ENCODE measurements at regions not wholly inside any gene's neighbourhood (a gene's known extent, or its start where the extent isn't known, plus 50 kb on each side); places are given as distances from the start of the nearest gene placed in this dataset.
"Not testable (repeated sequence)": the region's sequence is repeated elsewhere in the genome, so short reads cannot be mapped to it uniquely, and the experiment has no call there.

- Histone ChIP-seq H3K27me3 (ENCODE audit: insufficient read depth, low read length, poor library complexity) (no peaks in the 10 kb centered on the region), H3K4me1 (ENCODE audit: insufficient read depth, low read length) (no peaks in the 10 kb centered on the region), H3K36me3 (ENCODE audit: insufficient read depth, low read length) (no peaks in the 10 kb centered on the region), H3K9ac (ENCODE audit: low read depth, low read length) (no peak overlapping the region), H2AFZ (ENCODE audit: low read depth, low read length) (no peak overlapping the region), H3K79me2 (ENCODE audit: insufficient read depth, low read length) (no peaks in the 10 kb centered on the region), H4K20me1 (ENCODE audit: insufficient read depth, low read length) (no peaks in the 10 kb centered on the region), H3K9me3 (ENCODE audit: insufficient read depth, low read length, severe bottlenecking) (no peaks in the 10 kb centered on the region), H3K4me2 (ENCODE audit: insufficient read depth, low read length) (no peak overlapping the region), H3K4me3 (ENCODE audit: low read depth in 1 of 2, low read length in 2 of 2) (no peak overlapping the region), H3K27ac (ENCODE audit: low read length) (no peak overlapping the region)
- DNase-seq = no peak
- TF ChIP-seq EZH2 (IDR thresholded peaks at IDR 0.05; ENCODE audit: borderline replicate concordance, low read depth, low read length, severe bottlenecking) = no peak
- peak; percentile 54 for TF ChIP-seq CTCF (IDR thresholded peaks at IDR 0.05; ENCODE audit: borderline replicate concordance, extremely low read depth, low read length, poor library complexity, severe bottlenecking)
- no peak for ATAC-seq (ENCODE audit: insufficient read depth, low read depth)
Observed at GRCh38 chr2:81389203-81389602, 1084.7 kb upstream of the LRRTM1 start.

- H2AFZ ChIP-seq (ENCODE audit: low read depth, low read length) = no peak overlapping the region
- H4K20me1 ChIP-seq (ENCODE audit: insufficient read depth, low read length) = no peaks in the 10 kb centered on the region
- H3K27me3 ChIP-seq (ENCODE audit: insufficient read depth, low read length, poor library complexity) = no peaks in the 10 kb centered on the region
- H3K4me1 ChIP-seq (ENCODE audit: insufficient read depth, low read length) = no peaks in the 10 kb centered on the region
- no peak overlapping the region for H3K4me2 ChIP-seq (ENCODE audit: insufficient read depth, low read length)
- H3K36me3 ChIP-seq (ENCODE audit: insufficient read depth, low read length) = no peaks in the 10 kb centered on the region
- DNase-seq (no peak), ATAC-seq (ENCODE audit: insufficient read depth, low read depth) (no peak)
- no peaks in the 10 kb centered on the region for H3K9me3 ChIP-seq (ENCODE audit: insufficient read depth, low read length, severe bottlenecking)
- no peak overlapping the region for H3K9ac ChIP-seq (ENCODE audit: low read depth, low read length)
- H3K27ac ChIP-seq (ENCODE audit: low read length) = no peak overlapping the region
- TF ChIP-seq EZH2 (IDR thresholded peaks at IDR 0.05; ENCODE audit: borderline replicate concordance, low read depth, low read length, severe bottlenecking) (no peak), CTCF (IDR thresholded peaks at IDR 0.05; ENCODE audit: borderline replicate concordance, extremely low read depth, low read length, poor library complexity, severe bottlenecking) (no peak)
- no peak overlapping the region for H3K4me3 ChIP-seq (ENCODE audit: low read depth in 1 of 2, low read length in 2 of 2)
- no peaks in the 10 kb centered on the region for H3K79me2 ChIP-seq (ENCODE audit: insufficient read depth, low read length)
Observed at GRCh38 chr2:81363800-81364199, 1059.2 kb upstream of the LRRTM1 start.

- H4K20me1 ChIP-seq (ENCODE audit: insufficient read depth, low read length); ATAC-seq (ENCODE audit: insufficient read depth, low read depth); H3K27ac ChIP-seq (ENCODE audit: low read length); H3K79me2 ChIP-seq (ENCODE audit: insufficient read depth, low read length); H2AFZ ChIP-seq (ENCODE audit: low read depth, low read length); H3K9me3 ChIP-seq (ENCODE audit: insufficient read depth, low read length, severe bottlenecking); H3K4me1 ChIP-seq (ENCODE audit: insufficient read depth, low read length); H3K9ac ChIP-seq (ENCODE audit: low read depth, low read length); H3K4me2 ChIP-seq (ENCODE audit: insufficient read depth, low read length); H3K36me3 ChIP-seq (ENCODE audit: insufficient read depth, low read length); DNase-seq; H3K27me3 ChIP-seq (ENCODE audit: insufficient read depth, low read length, poor library complexity); H3K4me3 ChIP-seq (ENCODE audit: low read depth in 1 of 2, low read length in 2 of 2): not testable (repeated sequence)
Observed at GRCh38 chr2:81362468-81362867, 1057.9 kb upstream of the LRRTM1 start.

GRCh38 chr2:81355436-81355835 is 1050.9 kb upstream of the LRRTM1 start:
- no peaks in the 10 kb centered on the region for H3K27me3 ChIP-seq (ENCODE audit: insufficient read depth, low read length, poor library complexity)
- no peaks in the 10 kb centered on the region for H3K79me2 ChIP-seq (ENCODE audit: insufficient read depth, low read length)
- H3K4me2 ChIP-seq (ENCODE audit: insufficient read depth, low read length) = no peak overlapping the region
- no peaks in the 10 kb centered on the region for H3K9me3 ChIP-seq (ENCODE audit: insufficient read depth, low read length, severe bottlenecking)
- H3K9ac ChIP-seq (ENCODE audit: low read depth, low read length) = no peak overlapping the region
- no peak overlapping the region for H3K4me3 ChIP-seq (ENCODE audit: low read depth in 1 of 2, low read length in 2 of 2)
- H2AFZ ChIP-seq (ENCODE audit: low read depth, low read length) = no peak overlapping the region
- H3K4me1 ChIP-seq (ENCODE audit: insufficient read depth, low read length) = no peaks in the 10 kb centered on the region
- H4K20me1 ChIP-seq (ENCODE audit: insufficient read depth, low read length) = no peaks in the 10 kb centered on the region
- DNase-seq (no peak), ATAC-seq (ENCODE audit: insufficient read depth, low read depth) (peak; percentile 58; the same call in 1 of the 3 replicates)
- no peak overlapping the region for H3K27ac ChIP-seq (ENCODE audit: low read length)
- TF ChIP-seq CTCF (IDR thresholded peaks at IDR 0.05; ENCODE audit: borderline replicate concordance, extremely low read depth, low read length, poor library complexity, severe bottlenecking) (no peak), EZH2 (IDR thresholded peaks at IDR 0.05; ENCODE audit: borderline replicate concordance, low read depth, low read length, severe bottlenecking) (no peak)
- H3K36me3 ChIP-seq (ENCODE audit: insufficient read depth, low read length) = no peaks in the 10 kb centered on the region
